Small intestine (tissue), 7 donors: ENCODE measurements at regions not wholly inside any gene's neighbourhood (a gene's known extent, or its start where the extent isn't known, plus 50 kb on each side); places are given as distances from the start of the nearest gene placed in this dataset.
"Not testable (repeated sequence)": the region's sequence is repeated elsewhere in the genome, so short reads cannot be mapped to it uniquely, and the experiment has no call there.

Experiments used
- DNase-seq, 2 donors: peaks; one replicate each; pipeline versions ENCODE4 v3.0.0 to v3.0.0-alpha.2; 2013
- FAIRE-seq: peaks from 2 replicates; lab custom pipeline; 2012; peaks lifted over from hg19 to GRCh38; lab: Jason Lieb, UNC
- H3K27ac ChIP-seq, 3 donors: one replicate each; pipeline ENCODE4 v1.5.1; 2013; ENCODE audit warnings: low read length in 2 of 3, mild to moderate bottlenecking in 2 of 3, control low read depth in 1 of 3, inconsistent platforms in 1 of 3, low read depth in 1 of 3, moderate library complexity in 1 of 3
- H3K27me3 ChIP-seq, 3 donors: one replicate each; pipeline ENCODE4 v1.6.1; 2013; ENCODE audit warnings: low read length in 3 of 3, inconsistent platforms in 1 of 3; ENCODE audit not compliant: control insufficient read depth in 3 of 3, insufficient read depth in 3 of 3
- H3K36me3 ChIP-seq, 3 donors: one replicate each; pipeline ENCODE4 v1.6.1; 2013; ENCODE audit warnings: low read length in 3 of 3, inconsistent platforms in 1 of 3, low read depth in 1 of 3, mild to moderate bottlenecking in 1 of 3, moderate library complexity in 1 of 3; ENCODE audit not compliant: control insufficient read depth in 3 of 3, insufficient read depth in 2 of 3
- H3K4me1 ChIP-seq, 3 donors: one replicate each; pipeline ENCODE4 v1.6.1; 2013; ENCODE audit warnings: low read length in 2 of 3, inconsistent platforms in 1 of 3, low read depth in 1 of 3, mild to moderate bottlenecking in 1 of 3, moderate library complexity in 1 of 3; ENCODE audit not compliant: control insufficient read depth in 3 of 3, insufficient read depth in 2 of 3
- H3K4me3 ChIP-seq, 3 donors: one replicate each; pipeline ENCODE4 v1.5.1; 2013; ENCODE audit warnings: low read length in 3 of 3, control low read depth in 1 of 3, inconsistent platforms in 1 of 3, low read depth in 1 of 3, mild to moderate bottlenecking in 1 of 3, moderate library complexity in 1 of 3
- H3K9me3 ChIP-seq, 2 donors: one replicate each; pipeline ENCODE4 v1.6.1; 2013; ENCODE audit warnings: low read depth in 1 of 2, low read length in 1 of 2; ENCODE audit not compliant: control insufficient read depth in 2 of 2, insufficient read depth in 1 of 2
- WGBS, 3 donors: extraction: QIAGEN DNeasy Blood & Tissue Kit; methylation state at CpG; one replicate each; pipeline ENCODE4 v1.1.7; 2013; 5-methylcytosine and 5-hydroxymethylcytosine counted together
- donor health status: healthy with polysubstance abuse.
- donor health status: control.
- donor health status: control.
- donor health status: Bipolar disorder and iron deficiency.
- donor health status: healthy.

DNA sequence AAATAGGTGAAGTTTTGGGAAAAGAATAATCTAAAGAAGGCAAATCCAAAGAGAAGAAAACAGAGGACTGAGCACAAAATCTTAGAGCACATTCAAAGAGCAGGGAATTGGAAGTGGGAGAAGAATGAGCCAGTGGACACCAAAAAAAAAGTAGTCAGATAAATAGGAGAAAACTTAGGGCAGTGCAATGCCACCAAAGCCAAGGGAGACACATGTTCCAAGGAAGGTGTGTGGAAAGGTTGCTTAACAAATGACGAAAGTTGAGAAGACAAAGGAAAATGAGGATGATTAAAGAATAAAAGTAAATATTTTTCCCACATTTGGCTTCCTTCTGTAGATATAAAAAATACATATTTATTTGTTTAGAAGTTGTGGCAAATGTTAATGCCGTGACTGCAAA is 237.6 kb downstream of the TANC2 start:
- DNase-seq = no peak
- Histone ChIP-seq H3K9me3 (peaks cover 0 to 12% of the 10 kb centered on the region in 2 donors), H3K4me3 (no peak overlapping the region), H3K27ac (no peak overlapping the region), H3K4me1 (no peaks in the 10 kb centered on the region), H3K27me3 (peaks cover 0 to 2% (median 0%) of the 10 kb centered on the region in 3 donors), H3K36me3 (no peaks in the 10 kb centered on the region)
- 92 to 95% (median 93%) methylated on average over 2 of the region's 2 CpGs for WGBS, 3 donors
- no peak for FAIRE-seq

DNA sequence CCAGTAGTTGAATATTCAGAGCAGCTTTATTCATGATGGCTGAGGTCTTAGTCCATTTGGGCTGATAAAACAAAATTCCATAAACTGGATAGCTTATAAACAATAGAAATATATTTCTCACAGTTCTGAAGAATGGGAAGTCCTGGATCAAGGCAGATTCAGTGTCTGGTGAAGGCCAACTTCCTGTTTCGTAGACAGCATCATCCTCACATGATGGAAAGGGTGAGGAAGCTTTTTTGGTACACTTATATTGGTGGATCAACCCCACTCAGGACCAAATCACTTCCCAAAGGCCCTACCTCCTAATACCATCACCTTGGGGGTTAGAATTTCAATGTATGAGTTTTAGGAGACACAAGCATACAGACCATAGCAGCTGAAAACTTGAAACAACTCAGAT is 224.2 kb downstream of the CYB561 start:
- no peak for DNase-seq
- FAIRE-seq = no peak
- no peaks in the 10 kb centered on the region for H3K4me1 ChIP-seq
- 81 to 91% (median 86%) methylated on average over 1 of the region's 1 CpG for WGBS, 3 donors
- H3K27me3 ChIP-seq = no peaks in the 10 kb centered on the region
- H3K27ac ChIP-seq = no peak overlapping the region
- no peaks in the 10 kb centered on the region for H3K36me3 ChIP-seq
- H3K9me3 ChIP-seq = no peaks in the 10 kb centered on the region
- no peak overlapping the region for H3K4me3 ChIP-seq

DNA sequence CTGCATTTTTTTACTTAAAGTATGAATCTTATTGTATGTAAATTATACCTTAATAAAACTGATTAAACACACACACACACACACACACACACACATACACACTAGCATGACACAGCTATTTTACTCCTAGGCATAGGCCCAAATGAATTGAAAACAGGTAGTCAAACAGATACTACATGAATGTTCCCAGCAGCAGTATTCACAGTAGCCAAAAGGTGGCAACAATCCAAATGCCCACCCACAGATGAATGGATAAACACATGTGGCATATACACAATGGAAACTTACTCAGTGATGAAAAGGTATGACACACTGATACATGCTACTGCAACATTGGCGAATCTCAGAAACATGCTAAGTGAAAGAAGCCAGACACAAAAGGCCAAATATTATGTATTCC is 223.5 kb downstream of the CYB561 start:
- WGBS, 3 donors = 96 to 100% (median 97%) methylated on average over 1 of the region's 1 CpG
- Histone ChIP-seq H3K4me3 (no peak overlapping the region), H3K4me1 (no peaks in the 10 kb centered on the region), H3K27me3 (no peaks in the 10 kb centered on the region), H3K9me3 (no peaks in the 10 kb centered on the region), H3K27ac (no peak overlapping the region), H3K36me3 (no peaks in the 10 kb centered on the region)
- FAIRE-seq = no peak
- no peak for DNase-seq

DNA sequence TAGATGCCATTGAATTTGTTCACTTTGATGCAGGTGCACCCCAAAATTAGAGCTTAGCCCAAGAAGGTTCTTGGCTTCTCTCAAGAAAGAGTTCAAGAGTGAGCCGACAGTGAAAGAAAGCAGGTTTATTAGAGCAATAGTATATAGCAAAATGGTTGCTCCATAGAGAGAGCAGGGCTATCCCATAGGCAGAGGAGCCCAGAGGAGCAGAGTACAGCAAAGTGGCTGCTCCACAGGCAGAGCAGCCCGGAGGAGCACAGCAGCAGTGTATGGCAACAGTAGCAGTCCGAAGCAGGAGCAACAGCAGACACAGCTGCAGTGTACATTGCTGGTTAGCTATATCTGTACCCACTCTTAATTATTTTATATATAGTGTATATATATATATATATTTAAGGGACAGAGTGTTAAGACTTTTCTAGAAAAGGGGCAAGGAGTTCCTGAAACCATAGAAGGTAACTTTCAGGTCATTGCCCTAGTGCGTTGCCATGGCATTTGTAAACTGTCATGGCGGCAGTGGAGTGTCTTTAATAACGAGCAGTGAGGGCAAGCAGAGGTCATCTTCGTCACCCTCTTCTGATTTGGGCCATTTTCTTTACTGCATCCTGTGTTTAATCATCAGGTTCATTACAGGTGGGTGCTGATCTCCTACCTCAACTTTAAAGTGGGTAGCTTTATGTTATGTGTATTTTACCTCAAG is 222.7 kb downstream of the CYB561 start:
- 79 to 90% (median 86%) methylated on average over 7 of the region's 7 CpGs for WGBS, 3 donors
- DNase-seq (no peak), FAIRE-seq (no peak)
- H3K4me3 ChIP-seq = no peak overlapping the region
- H3K4me1 ChIP-seq = no peaks in the 10 kb centered on the region
- H3K27ac ChIP-seq = no peak overlapping the region
- no peaks in the 10 kb centered on the region for H3K27me3 ChIP-seq
- H3K9me3 ChIP-seq = peaks cover 0 to 3% of the 10 kb centered on the region in 2 donors
- H3K36me3 ChIP-seq = no peaks in the 10 kb centered on the region

DNA sequence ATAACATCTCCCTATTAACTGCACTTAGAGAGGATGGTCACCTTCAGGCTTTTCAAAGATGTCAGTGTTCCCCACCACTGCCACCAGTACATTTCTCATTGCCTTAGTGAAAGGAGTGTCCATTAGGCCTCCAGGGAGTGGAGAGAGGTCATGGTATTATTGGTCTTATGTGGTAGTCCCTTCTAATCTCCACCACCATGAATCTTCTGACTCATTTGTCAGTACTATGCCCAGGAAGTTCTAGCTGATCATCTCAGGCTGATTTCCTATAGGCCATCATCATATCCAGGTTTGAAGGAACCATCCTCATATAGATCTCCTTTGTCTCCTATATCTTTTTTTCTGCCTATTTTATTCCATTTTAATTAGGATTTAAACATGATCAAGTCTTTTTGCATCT is 221.5 kb downstream of the CYB561 start:
- DNase-seq (no peak), FAIRE-seq (no peak)
- Histone ChIP-seq H3K27me3 (no peaks in the 10 kb centered on the region), H3K9me3 (peaks cover 0 to 5% of the 10 kb centered on the region in 2 donors), H3K4me3 (no peak overlapping the region), H3K4me1 (no peaks in the 10 kb centered on the region), H3K36me3 (no peaks in the 10 kb centered on the region), H3K27ac (no peak overlapping the region)

DNA sequence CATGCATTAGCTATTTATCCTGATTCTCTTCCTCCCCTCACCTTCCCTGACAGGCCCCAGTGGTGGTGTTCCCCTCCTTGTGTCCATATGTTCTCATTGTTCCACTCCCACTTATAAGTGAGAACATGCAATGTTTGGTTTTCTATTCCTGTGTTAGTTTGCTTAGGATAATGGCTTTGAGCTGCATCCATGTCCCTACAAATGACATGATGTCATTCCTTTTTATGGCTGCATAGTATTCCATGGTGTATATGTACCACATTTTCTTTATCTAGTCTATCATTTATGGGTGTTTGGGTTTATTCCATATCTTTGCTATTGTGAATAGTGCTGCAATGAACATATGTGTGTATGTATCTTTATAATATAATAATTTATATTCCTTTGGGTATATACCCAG is 219.4 kb downstream of the CYB561 start:
- FAIRE-seq = not testable (repeated sequence)

DNA sequence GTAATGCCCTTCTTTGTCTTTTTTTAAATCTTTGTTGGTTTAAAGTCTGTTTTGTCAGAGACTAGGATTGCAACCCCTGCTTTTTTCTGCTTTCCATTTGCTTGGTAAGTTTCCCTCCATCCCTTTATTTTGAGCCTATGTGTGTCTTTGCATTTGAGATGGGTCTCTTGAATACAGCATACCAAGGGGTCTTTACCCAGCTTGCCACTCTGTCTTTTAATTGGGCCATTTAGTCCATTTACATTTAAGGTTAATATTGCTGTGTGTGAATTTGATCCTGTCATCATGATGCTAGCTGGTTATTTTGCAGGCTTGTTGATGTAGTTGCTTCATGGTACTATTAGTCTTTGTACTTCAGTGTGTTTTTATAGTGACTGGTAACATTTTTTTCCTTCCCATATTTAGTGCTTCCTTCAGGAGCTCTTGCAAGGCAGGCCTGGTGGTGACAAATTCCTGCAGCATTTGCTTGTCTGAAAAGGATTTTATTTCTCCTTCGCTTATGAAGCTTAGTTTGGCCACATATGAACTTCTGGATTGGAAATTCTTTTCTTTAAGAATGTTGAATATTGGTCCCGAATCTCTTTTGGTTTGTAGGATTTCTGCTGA is 215.0 kb downstream of the CYB561 start:
- H3K4me1 ChIP-seq, DNase-seq, FAIRE-seq, H3K36me3 ChIP-seq, H3K27me3 ChIP-seq, H3K27ac ChIP-seq, H3K4me3 ChIP-seq: not testable (repeated sequence)
- 93 to 96% (median 93%) methylated on average over 2 of the region's 2 CpGs for WGBS, 3 donors
- H3K9me3 ChIP-seq = peaks cover 1 to 20% of the 10 kb centered on the region in 2 donors

More for the DNA sequence above, 219.4 kb downstream of the CYB561 start:
- not testable (repeated sequence) for H3K9me3 ChIP-seq, H3K27me3 ChIP-seq, H3K4me1 ChIP-seq, H3K4me3 ChIP-seq, DNase-seq, H3K36me3 ChIP-seq, H3K27ac ChIP-seq

DNA sequence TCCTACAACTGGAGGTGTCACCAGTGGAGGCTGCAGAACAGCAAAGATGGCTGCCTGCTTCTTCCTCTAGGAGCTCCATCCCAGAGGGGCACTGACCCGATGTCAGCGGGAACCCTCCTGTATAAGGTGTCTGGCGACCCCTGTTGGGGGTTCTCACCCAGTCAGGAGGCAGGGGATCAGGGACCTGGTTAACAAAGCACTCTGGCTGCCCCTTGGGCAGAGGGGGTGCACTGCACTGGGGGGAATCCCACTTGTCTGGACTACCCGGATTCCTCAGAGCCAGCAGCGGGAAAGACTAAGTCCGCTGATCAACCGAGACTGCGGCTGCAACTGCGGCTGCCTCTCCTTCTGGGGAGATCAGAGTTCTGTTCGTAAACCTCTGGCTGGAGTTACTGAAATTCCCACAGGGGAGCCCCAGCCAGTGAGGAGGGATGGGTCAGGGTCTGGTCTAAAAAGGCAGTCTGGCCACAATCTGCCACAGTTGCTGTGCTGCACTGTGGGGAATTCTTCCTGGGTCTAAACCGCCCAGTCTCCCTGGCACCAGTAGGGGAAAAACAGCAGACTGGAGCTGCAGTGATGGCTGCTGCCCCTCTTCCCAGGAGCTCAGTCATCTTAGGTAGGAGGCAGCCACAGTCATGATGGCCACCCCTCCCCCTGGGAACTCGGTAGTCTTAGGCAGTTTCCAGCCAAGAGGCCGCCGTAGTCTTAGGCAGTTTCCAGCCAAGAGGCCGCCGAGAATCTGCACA is 213.4 kb downstream of the CYB561 start:
- Histone ChIP-seq H3K9me3 (peaks cover 1 to 19% of the 10 kb centered on the region in 2 donors), H3K4me3 (no peak overlapping the region), H3K4me1 (no peaks in the 10 kb centered on the region), H3K36me3 (peaks cover 0 to 6% (median 0%) of the 10 kb centered on the region in 3 donors), H3K27ac (no peak overlapping the region), H3K27me3 (no peaks in the 10 kb centered on the region)
- no peak for DNase-seq
- no peak for FAIRE-seq
- WGBS, 3 donors = 97 to 99% (median 97%) methylated on average over 16 of the region's 16 CpGs
